ENCODE measurements at regions not wholly inside any gene's neighbourhood (a gene's known extent, or its start where the extent isn't known, plus 50 kb on each side); places are given as distances from the start of the nearest gene placed in this dataset.
"Not testable (repeated sequence)": the region's sequence is repeated elsewhere in the genome, so short reads cannot be mapped to it uniquely, and the experiment has no call there.

DNA sequence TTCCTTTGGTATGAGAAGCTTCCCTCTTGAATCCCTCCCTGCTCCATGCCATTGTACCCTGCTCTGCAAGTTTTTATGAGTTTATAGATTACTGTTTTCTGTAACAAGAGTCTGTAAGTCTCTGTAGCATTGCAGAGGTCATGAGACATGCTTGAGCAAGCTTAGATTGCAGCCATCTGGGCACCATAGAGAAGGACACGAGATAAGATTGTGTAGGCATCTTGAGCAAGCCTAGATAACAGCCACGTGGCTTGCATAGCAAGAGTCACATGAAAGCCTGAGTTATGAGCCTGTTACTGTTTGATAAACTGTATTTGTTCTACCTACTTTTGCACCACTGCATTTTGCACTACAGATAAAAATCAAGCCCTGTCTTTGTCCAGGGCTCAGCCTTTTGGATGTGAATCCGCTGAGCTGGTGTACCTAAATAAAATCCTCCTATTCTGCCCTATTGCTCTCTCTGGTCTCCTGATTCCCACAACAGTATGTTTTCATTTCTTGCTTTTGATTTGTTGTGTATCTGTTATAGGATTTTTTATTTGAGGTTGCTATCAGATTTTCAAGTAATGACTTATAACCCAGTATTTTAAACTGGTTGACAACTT lies 127.4 kb upstream of the ANKRD50 start:
- Histone ChIP-seq H3K9ac (ENCODE audit: low read length) (no peak overlapping the region), H3K27ac (ENCODE audit: low read length) (no peak overlapping the region), H3K4me3 (ENCODE audit: low read length) (no peak overlapping the region), H3K27me3 (ENCODE audit: control insufficient read depth, insufficient read depth, low read length) (no peaks in the 10 kb centered on the region), H3K36me3 (ENCODE audit: control insufficient read depth, low read depth, low read length) (no peaks in the 10 kb centered on the region), H3K9me3 (ENCODE audit: control insufficient read depth, low read depth, low read length) (peaks cover 20% of the 10 kb centered on the region), H3K4me1 (ENCODE audit: control insufficient read depth, low read depth, low read length) (no peaks in the 10 kb centered on the region)

DNA sequence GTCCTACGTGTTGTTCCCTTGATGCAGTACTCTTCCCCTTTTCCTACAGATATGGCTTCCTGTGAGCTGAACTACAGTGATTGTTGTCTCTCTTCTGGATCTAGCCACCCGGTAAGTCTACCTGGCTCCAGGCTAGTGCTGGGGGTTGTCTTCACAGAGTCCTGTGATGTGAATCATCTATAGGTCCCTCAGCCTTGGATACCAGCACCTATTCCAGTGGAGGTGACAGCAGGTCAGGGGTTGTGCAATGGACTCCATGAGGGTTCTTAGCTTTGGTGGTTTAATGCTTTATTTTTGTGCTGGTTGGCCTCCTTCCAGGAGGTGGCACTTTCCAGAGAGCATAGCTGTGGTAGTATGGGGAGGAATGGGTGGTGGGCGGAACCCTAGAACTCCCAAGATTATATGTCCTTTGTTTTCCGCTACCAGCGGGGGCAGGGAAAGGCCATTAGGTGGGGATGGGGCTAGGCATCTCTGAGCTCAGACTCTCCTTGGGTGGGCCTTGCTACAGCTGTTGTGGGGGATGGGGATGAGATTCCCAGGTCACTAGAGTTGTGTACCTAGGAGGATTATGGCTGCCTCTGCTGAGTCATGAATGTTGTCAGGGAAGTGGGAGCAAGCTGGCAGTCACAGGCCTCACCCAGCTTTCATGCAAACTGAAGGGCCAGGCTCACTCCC lies 121.4 kb upstream of the ANKRD50 start:
- H3K9ac ChIP-seq (ENCODE audit: low read length), result no peak overlapping the region
- H3K27ac ChIP-seq (ENCODE audit: low read length), result no peak overlapping the region
- H3K27me3 ChIP-seq (ENCODE audit: control insufficient read depth, insufficient read depth, low read length), result no peaks in the 10 kb centered on the region
- H3K4me3 ChIP-seq (ENCODE audit: low read length), result no peak overlapping the region
- no peaks in the 10 kb centered on the region for H3K36me3 ChIP-seq (ENCODE audit: control insufficient read depth, low read depth, low read length)
- peaks cover under 1% of the 10 kb centered on the region for H3K9me3 ChIP-seq (ENCODE audit: control insufficient read depth, low read depth, low read length)
- H3K4me1 ChIP-seq (ENCODE audit: control insufficient read depth, low read depth, low read length), result no peaks in the 10 kb centered on the region

DNA sequence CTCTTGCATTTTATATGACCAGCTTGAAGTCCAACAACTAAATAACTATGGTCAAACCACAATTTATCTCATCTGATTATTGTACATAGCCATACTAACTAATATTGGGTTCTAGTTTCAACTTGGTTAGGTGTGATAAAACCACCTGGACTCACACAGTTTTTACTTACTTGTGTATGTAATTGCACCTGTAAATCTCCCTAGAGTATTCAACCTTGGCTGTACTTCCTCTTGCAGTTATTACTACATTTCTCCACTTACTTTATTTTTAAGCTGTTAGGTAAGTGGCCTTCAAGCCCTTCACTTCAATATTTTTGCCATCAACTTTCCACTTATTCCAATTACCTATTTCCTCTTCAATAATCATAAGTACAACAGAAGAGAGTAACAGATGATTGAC lies 115.8 kb upstream of the ANKRD50 start:
- no peaks in the 10 kb centered on the region for H3K9me3 ChIP-seq (ENCODE audit: control insufficient read depth, low read depth, low read length)
- H3K9ac ChIP-seq (ENCODE audit: low read length), result no peak overlapping the region
- no peak overlapping the region for H3K27ac ChIP-seq (ENCODE audit: low read length)
- H3K4me1 ChIP-seq (ENCODE audit: control insufficient read depth, low read depth, low read length), result no peaks in the 10 kb centered on the region
- H3K27me3 ChIP-seq (ENCODE audit: control insufficient read depth, insufficient read depth, low read length), result no peaks in the 10 kb centered on the region
- H3K4me3 ChIP-seq (ENCODE audit: low read length), result no peak overlapping the region
- no peaks in the 10 kb centered on the region for H3K36me3 ChIP-seq (ENCODE audit: control insufficient read depth, low read depth, low read length)

DNA sequence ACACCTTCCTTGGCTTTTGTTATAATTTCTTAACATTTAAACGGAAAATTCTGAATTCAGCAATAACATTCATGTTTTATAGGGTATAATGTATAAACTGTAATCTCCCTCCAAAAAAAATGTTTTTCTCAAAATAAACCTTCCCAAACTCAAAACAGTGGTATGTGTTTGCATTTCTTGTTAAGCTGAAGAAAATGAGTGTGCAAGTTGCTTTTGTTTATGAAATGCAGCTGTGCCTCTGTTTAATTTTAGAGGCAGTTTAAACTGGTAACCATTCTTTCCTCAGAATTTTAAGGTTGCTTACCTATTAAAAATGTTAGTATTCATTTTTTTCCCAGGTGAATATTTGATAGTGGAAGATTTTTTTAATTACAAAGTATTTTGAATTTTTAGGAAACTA lies 105.0 kb upstream of the ANKRD50 start:
- Histone ChIP-seq H3K27me3 (ENCODE audit: control insufficient read depth, insufficient read depth, low read length) (no peaks in the 10 kb centered on the region), H3K36me3 (ENCODE audit: control insufficient read depth, low read depth, low read length) (no peaks in the 10 kb centered on the region), H3K9me3 (ENCODE audit: control insufficient read depth, low read depth, low read length) (no peaks in the 10 kb centered on the region), H3K9ac (ENCODE audit: low read length) (no peak overlapping the region), H3K4me3 (ENCODE audit: low read length) (no peak overlapping the region), H3K27ac (ENCODE audit: low read length) (no peak overlapping the region), H3K4me1 (ENCODE audit: control insufficient read depth, low read depth, low read length) (no peaks in the 10 kb centered on the region)

DNA sequence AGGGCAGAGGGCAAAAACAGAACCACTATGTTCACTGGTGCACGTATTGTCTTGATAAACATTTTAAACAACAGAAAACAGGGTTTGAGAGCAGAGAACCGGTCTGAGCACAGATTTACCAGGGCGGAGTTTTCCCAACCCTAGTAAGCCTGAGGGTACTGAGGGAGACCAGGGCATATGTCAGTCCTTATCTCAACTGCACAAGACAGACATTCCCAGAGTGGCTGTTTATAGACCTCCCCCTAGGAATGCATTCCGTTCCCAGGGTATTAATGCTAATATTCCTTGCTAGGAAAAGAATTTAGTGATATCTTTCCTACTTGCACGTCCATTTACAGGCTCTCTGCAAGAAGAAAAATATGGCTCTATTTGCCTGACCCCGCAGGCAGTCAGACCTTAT lies 99.7 kb upstream of the ANKRD50 start:
- H3K4me3 ChIP-seq (ENCODE audit: low read length); H3K27ac ChIP-seq (ENCODE audit: low read length); H3K9me3 ChIP-seq (ENCODE audit: control insufficient read depth, low read depth, low read length); H3K9ac ChIP-seq (ENCODE audit: low read length); H3K36me3 ChIP-seq (ENCODE audit: control insufficient read depth, low read depth, low read length); H3K27me3 ChIP-seq (ENCODE audit: control insufficient read depth, insufficient read depth, low read length): not testable (repeated sequence)
- peaks cover 13% of the 10 kb centered on the region for H3K4me1 ChIP-seq (ENCODE audit: control insufficient read depth, low read depth, low read length)

DNA sequence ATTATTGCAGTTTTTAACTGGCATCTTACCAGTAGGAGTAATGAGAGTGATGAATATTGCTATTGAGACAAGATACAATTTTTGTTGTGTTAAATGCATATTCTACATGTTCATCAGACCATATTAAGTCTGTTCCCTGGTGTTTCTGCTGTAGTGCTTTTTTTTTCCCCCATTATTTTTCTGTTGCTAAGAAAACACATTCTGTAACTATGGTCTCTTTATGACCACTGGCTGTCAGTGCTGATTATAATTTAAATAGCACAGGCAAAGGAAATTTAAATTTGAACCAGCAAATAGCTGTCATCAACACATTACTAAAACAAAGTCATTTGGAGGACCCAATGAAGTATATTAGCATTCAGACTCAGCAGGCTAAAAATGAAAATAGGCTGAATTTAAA lies 98.3 kb upstream of the ANKRD50 start:
- Histone ChIP-seq H3K4me3 (ENCODE audit: low read length) (no peak overlapping the region), H3K27me3 (ENCODE audit: control insufficient read depth, insufficient read depth, low read length) (no peaks in the 10 kb centered on the region), H3K9ac (ENCODE audit: low read length) (no peak overlapping the region), H3K36me3 (ENCODE audit: control insufficient read depth, low read depth, low read length) (no peaks in the 10 kb centered on the region), H3K9me3 (ENCODE audit: control insufficient read depth, low read depth, low read length) (no peaks in the 10 kb centered on the region), H3K27ac (ENCODE audit: low read length) (peak overlapping the region; percentile 3), H3K4me1 (ENCODE audit: control insufficient read depth, low read depth, low read length) (peaks cover 14% of the 10 kb centered on the region)

DNA sequence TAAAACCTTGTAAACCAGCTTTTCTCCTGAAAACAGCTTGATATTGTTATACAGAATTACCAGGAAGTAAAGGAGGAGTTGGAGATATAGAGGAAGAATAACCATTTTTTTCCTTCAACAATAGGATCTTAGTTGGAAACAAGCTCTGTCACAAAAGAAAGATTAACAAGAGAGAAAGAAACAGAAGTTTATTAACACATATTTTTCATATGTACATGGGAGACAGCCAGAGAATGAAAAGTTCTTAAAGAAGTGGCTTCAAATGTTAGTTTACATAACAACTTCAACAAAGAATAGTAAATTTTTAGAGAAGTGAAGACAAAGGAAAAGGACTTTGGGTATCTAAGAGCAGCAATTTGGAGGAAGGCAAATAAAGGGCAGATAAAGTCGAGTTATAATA lies 94.9 kb upstream of the ANKRD50 start:
- Histone ChIP-seq H3K27ac (ENCODE audit: low read length) (no peak overlapping the region), H3K27me3 (ENCODE audit: control insufficient read depth, insufficient read depth, low read length) (no peaks in the 10 kb centered on the region), H3K4me3 (ENCODE audit: low read length) (no peak overlapping the region), H3K9me3 (ENCODE audit: control insufficient read depth, low read depth, low read length) (no peaks in the 10 kb centered on the region), H3K36me3 (ENCODE audit: control insufficient read depth, low read depth, low read length) (no peaks in the 10 kb centered on the region), H3K4me1 (ENCODE audit: control insufficient read depth, low read depth, low read length) (peaks cover 14% of the 10 kb centered on the region), H3K9ac (ENCODE audit: low read length) (no peak overlapping the region)

DNA sequence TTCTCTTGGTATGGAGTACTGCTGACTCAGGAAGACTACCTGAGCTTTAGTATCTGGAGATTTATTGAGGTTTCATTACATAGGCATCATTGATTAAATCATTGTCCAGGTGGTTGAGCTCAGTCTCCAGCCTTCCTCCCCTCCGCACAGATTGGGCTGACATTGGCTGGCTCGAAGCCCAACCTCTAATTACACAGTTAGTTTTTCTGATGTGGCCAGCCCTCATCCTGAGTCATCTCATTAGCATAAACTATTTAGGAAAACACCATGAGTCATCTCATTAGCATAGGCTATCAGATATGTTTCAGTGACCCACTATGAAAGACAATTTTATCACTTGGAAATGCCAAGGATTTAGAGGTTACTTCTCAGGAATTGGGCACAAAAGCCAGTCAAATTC lies 93.9 kb upstream of the ANKRD50 start:
- no peak overlapping the region for H3K4me3 ChIP-seq (ENCODE audit: low read length)
- no peak overlapping the region for H3K9ac ChIP-seq (ENCODE audit: low read length)
- H3K27me3 ChIP-seq (ENCODE audit: control insufficient read depth, insufficient read depth, low read length), result no peaks in the 10 kb centered on the region
- peaks cover 14% of the 10 kb centered on the region for H3K4me1 ChIP-seq (ENCODE audit: control insufficient read depth, low read depth, low read length)
- no peaks in the 10 kb centered on the region for H3K9me3 ChIP-seq (ENCODE audit: control insufficient read depth, low read depth, low read length)
- no peak overlapping the region for H3K27ac ChIP-seq (ENCODE audit: low read length)
- no peaks in the 10 kb centered on the region for H3K36me3 ChIP-seq (ENCODE audit: control insufficient read depth, low read depth, low read length)

DNA sequence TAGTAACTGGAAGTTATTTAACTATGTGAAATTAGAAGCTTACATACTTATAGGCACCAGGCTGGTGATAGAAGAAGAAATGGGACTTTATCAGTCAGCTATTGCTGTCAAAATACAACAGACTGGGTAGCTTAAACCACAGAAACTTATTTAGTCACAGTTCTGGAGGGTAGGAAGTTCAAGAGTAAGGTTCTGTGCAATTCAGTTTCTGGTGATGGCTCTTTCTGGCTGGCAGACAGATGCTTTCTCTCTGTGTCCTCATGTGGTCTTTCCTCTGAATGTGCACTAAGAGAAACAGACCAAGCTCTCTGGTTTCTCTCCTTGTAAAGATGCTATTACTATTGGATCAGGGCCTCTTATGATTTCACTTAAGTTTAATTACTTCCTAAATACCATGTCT lies 92.1 kb upstream of the ANKRD50 start:
- no peaks in the 10 kb centered on the region for H3K27me3 ChIP-seq (ENCODE audit: control insufficient read depth, insufficient read depth, low read length)
- H3K4me1 ChIP-seq (ENCODE audit: control insufficient read depth, low read depth, low read length), result peaks cover 5% of the 10 kb centered on the region
- no peaks in the 10 kb centered on the region for H3K36me3 ChIP-seq (ENCODE audit: control insufficient read depth, low read depth, low read length)
- H3K27ac ChIP-seq (ENCODE audit: low read length), result no peak overlapping the region
- H3K4me3 ChIP-seq (ENCODE audit: low read length), result no peak overlapping the region
- no peak overlapping the region for H3K9ac ChIP-seq (ENCODE audit: low read length)
- H3K9me3 ChIP-seq (ENCODE audit: control insufficient read depth, low read depth, low read length), result no peaks in the 10 kb centered on the region

DNA sequence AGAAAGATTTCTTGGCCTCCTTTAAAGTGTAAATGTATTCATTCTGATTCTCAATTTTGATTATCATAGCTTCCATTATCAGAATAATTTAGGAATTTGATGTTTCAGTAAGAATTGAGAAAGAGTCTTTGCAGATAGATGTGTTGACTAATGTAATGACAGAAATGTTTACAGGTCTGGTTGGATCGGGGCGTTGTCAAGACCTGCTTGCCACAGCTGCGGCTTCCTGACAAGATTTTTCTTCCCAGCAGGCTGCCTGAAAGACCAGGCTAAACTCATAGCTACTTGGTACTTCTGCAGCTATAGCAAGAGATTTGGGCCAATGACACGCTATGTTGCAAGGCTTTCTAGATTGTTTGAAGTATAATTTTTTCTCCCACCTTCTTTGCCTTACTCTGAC lies 91.5 kb upstream of the ANKRD50 start:
- Histone ChIP-seq H3K27ac (ENCODE audit: low read length) (no peak overlapping the region), H3K9ac (ENCODE audit: low read length) (no peak overlapping the region), H3K4me1 (ENCODE audit: control insufficient read depth, low read depth, low read length) (peaks cover 5% of the 10 kb centered on the region), H3K4me3 (ENCODE audit: low read length) (no peak overlapping the region), H3K27me3 (ENCODE audit: control insufficient read depth, insufficient read depth, low read length) (no peaks in the 10 kb centered on the region), H3K9me3 (ENCODE audit: control insufficient read depth, low read depth, low read length) (no peaks in the 10 kb centered on the region), H3K36me3 (ENCODE audit: control insufficient read depth, low read depth, low read length) (no peaks in the 10 kb centered on the region)

DNA sequence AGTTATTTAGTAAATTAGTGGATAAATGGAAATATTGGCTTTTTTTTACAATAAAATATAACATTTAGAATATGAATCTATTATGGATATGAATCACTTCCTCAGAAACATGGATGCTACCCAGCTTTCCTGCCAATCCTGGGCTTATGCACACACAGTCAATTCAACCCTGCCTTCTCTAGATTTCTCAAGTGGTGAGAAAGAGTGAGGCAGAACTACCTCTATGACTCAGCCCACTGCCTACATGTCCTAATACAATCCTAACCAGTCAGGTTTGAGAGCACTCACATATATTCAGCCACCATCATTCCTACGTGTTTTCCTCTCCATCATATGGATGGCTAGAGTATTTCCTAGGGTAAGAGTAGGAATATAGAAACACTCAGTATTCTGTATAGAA lies 91.1 kb upstream of the ANKRD50 start:
- no peak overlapping the region for H3K4me3 ChIP-seq (ENCODE audit: low read length)
- H3K9ac ChIP-seq (ENCODE audit: low read length), result no peak overlapping the region
- H3K36me3 ChIP-seq (ENCODE audit: control insufficient read depth, low read depth, low read length), result no peaks in the 10 kb centered on the region
- H3K27me3 ChIP-seq (ENCODE audit: control insufficient read depth, insufficient read depth, low read length), result no peaks in the 10 kb centered on the region
- no peak overlapping the region for H3K27ac ChIP-seq (ENCODE audit: low read length)
- H3K9me3 ChIP-seq (ENCODE audit: control insufficient read depth, low read depth, low read length), result no peaks in the 10 kb centered on the region
- peaks cover 5% of the 10 kb centered on the region for H3K4me1 ChIP-seq (ENCODE audit: control insufficient read depth, low read depth, low read length)

DNA sequence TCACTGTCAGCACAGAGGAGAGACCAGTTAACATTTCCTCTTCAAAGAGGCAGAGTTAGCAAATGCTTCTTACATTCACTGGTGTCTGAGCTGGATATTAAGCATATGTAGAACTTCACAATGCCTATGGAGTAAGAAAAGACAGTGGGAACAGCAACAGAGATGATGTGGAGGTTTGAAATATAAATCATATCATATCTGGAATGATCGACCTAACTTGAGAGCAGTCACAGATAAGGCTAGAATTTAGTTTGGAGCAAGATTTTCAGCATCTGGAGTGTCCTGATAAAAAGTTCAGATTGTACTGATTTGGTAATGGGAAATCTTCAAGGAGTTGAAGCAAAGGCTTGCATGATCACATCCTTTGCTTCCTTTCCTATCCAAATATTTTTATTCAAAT lies 90.5 kb upstream of the ANKRD50 start:
- H3K36me3 ChIP-seq (ENCODE audit: control insufficient read depth, low read depth, low read length), result no peaks in the 10 kb centered on the region
- no peak overlapping the region for H3K9ac ChIP-seq (ENCODE audit: low read length)
- no peak overlapping the region for H3K27ac ChIP-seq (ENCODE audit: low read length)
- H3K4me1 ChIP-seq (ENCODE audit: control insufficient read depth, low read depth, low read length), result peaks cover 5% of the 10 kb centered on the region
- H3K27me3 ChIP-seq (ENCODE audit: control insufficient read depth, insufficient read depth, low read length), result no peaks in the 10 kb centered on the region
- H3K9me3 ChIP-seq (ENCODE audit: control insufficient read depth, low read depth, low read length), result no peaks in the 10 kb centered on the region
- no peak overlapping the region for H3K4me3 ChIP-seq (ENCODE audit: low read length)
